NCI-H146 (cell line): ENCODE measurements at regions not wholly inside any gene's neighbourhood (a gene's known extent, or its start where the extent isn't known, plus 50 kb on each side); places are given as distances from the start of the nearest gene placed in this dataset.

Source experiments
- DNase-seq: peaks from one replicate; lab custom pipeline; 2025; lab: John Stamatoyannopoulos, UW

DNA sequence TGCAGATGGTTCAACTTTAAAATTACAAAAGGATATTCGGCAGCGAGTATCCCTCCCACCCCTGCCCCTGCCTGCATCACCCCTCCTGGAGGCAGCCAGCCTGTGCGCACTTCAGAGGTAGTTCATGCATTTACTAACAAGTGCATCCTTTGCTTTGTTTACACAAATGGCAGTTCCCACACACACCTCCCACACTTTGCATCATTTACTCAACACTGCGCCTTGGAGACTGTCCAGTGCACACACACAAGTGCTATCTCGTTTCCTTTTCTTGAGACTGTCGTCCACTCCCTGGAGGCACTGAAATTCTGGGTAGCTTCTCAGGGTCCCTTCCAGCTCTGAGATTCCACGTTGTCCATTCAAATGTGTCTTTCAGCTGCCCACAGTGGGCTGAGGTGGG lies 53.1 kb upstream of the VSX1 start:
- no peak for DNase-seq

DNA sequence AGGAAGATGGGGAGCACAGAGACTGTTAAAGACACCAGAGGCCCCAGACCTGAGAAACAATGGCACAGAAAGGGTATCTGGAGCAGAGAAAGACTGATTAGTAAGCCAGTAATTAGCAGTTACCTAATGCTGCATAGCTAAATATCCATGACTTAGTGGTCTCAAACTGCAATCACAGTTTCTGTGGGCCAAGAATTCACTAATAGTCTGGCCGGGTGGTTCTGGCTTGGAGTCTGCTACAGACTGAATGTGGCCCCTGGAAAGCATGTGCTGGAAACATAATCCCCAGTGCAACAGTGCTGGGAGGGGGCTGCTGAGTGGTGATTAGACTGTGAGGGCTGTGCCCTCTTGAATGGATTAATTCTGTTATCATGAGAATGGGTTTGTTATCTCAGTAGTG lies 54.1 kb upstream of the VSX1 start:
- DNase-seq = no peak

DNA sequence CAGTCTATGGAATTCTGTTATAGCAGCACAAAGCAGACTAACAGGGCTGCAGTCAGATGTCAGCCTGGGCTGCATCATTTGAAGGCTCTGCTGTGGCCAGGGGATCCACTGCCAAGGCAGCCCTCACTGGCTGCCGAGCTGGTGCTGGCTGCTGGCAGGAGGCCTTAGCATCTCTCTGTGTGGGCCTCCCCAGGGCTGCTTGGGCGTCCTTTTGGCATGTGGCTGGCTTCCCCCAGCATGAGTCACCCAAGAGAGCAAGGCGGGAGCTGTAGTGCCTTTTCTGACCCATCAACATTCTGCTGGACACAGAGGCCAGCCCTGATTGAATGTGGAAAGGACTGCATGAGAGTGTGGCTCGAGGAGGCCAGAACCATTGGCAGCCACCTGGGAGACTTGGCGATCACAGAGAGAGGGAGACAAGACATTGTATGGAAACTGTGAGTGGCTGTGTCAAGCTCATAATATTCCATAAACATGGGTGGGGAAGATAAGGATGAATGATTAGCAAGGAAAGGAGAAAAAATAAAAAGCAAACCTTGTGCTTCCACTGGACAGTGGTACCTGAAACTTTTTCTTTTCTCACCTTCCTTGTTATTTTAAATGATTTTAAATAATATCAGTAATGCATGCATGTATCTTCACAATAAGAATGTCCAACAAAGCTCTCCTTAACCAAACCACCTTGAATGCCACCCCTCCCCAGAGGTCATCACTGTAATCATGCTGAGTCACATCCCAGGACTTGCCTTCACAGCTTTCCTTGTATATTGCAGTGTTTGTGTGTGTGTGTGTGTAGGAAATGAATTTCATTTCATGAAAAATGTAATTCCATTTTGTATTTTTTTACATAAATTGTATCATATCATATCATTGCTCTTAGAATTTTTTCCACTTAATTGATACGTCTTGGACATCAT lies 55.0 kb upstream of the VSX1 start:
- no peak for DNase-seq

DNA sequence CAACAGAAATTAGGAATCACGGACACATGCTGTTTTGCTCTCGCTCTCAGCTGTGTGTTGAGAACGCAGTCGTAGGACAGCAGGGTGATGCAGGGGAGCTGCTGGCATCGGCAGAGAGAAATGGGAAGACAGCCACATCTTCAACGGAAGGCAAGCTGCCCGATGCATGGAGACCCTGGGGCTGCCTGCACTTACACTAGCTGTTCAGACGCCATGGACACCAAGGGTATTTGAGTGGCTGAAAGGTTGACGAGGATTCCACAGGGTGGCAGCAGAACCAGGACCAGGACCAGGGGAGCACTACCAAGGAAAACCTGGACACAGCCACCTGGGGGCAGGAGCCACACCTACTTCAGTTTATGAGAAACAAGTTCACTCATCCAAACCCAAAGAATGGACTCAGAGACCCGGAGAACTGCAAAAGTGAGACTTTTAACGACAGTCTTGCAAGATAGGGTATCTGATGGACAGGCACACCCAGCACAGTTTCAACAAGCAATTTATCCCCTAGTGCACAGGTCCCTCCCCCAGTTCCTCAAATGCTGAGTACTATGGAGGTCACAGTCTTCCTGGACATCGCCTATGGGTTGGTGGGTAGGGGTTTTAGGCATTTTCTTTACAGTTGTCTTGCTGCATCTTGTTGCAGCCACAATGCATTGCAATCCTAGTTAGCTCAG lies 56.3 kb upstream of the ENTPD6 start:
- peak; percentile 52 for DNase-seq

DNA sequence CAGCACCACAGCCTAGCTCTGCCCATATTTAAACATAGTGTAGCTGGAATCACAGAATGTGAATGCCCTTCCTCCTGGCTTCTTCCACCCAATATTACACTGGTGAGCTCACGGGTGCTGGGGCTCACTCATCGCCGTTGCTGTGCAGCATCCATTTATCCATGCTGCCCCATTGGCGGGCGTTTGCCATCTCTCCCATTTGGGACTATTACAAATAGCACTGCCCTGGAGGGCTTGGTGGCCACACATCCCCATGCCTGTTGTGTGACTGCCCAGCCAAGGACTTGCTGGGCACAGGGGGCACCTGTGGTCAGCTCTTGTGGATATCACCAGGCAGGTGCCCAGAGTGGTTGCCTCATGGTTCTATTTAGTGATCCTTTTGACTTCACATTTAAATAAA lies 54.5 kb upstream of the ENTPD6 start:
- no peak for DNase-seq

DNA sequence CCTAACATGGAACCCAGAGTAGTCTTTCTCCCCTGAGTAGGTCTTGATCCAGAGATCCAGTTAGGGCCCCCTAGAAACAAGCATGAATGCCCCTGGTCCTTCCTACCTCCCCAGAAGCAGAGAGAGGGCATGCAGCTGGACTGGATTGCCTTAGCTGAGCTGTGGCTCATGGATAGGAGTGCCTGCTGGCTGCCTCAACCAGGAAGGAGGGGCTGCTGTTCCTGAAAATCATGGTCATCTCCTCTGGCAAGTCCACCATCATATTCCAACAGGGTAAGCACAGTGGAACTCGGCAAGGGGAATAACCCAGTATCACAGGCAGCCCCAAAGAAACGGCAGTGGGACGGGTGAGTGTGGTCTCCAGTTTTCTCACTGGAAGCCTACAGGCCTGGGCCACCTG lies 53.1 kb upstream of the ENTPD6 start:
- DNase-seq = no peak

DNA sequence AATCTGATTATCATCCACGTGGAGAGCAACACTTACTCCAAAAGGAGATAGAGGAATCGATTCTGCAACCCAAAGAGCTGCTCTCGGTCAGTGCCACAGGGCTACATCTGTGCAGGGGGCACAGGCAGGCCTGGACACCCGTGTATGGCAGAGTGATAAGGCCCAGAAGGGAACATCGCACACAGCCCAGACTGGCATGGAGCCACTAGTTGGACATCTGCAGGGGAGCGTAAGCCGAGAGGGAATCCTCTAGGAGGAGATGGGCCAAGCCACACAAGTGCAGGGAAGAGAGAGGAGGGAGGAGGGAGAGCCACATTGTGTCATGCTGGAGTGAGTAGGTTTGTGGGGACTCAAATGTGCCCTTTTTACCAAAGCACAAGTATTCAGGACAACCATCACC lies 50.4 kb upstream of the ENTPD6 start:
- DNase-seq = no peak
